ENCODE measurements at regions not wholly inside any gene's neighbourhood (a gene's known extent, or its start where the extent isn't known, plus 50 kb on each side); places are given as distances from the start of the nearest gene placed in this dataset.

- TF ChIP-seq NFKBIZ (CRISPR knock-in tag; IDR thresholded peaks at IDR 0.05) (no peak), ZNF407 (CRISPR knock-in tag; IDR thresholded peaks at IDR 0.05; ENCODE audit: not compliant biosample characterization) (no peak), HIC2 (CRISPR knock-in tag; IDR thresholded peaks at IDR 0.05; ENCODE audit: low read depth) (no peak)
These were observed 423.3 kb upstream of the TENM3 start (continued) for GRCh38 chr4:181819946-181820345.

Data from HepG2 (cell line).